ENCODE measurements at regions not wholly inside any gene's neighbourhood (a gene's known extent, or its start where the extent isn't known, plus 50 kb on each side); places are given as distances from the start of the nearest gene placed in this dataset.
"Not testable (repeated sequence)": the region's sequence is repeated elsewhere in the genome, so short reads cannot be mapped to it uniquely, and the experiment has no call there.

DNA sequence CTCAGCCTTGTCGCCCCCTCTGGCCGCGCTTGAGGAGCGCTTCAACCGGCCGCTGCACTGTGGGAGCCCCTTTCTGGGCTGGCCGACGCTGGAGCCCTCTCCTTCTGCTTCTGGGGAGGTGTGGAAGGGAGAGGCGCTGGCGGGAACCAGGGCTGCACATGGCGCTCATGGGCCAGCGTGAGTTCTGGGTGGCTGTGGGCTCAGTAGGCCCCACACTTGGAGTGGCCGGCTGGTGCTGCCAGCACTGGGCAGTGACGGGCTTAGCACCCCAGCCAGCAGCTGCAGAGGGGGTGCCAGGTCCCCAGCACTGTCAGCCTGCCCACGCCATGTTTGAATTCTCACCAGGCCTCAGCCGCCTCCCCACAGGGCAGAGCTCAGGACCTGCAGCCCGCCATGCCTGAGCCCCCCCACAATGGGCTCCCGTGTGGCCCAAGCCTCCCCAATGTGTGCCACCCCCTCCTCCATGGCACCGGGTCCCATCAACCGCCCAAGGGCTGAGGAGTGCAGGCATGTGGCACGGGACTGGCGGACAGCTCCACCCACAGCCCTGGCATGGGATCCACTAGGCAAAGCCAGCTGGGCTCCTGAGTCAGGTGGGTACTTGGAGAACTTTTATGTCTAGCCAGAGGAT is 615.2 kb downstream of the TRIML1 start:
- DNase-seq = no peak

DNA sequence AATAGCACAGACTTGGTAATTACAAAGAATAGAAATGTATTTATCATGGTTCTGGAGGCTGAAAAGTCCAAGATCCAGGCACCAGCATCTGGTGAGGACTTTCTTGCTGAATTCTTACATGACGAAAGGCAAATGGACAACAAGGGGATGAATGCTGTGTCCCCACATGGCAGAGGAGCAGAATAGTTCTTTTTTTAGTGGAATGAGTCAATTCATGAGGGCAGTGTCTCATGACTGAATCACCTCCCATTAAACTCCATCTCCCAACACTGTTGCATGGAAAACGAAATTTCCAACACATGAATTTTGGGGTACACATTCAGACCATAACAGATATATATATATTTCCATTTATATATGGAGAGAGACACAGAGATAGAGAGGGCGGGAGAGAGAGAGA is 628.3 kb downstream of the TRIML1 start:
- DNase-seq = no peak

DNA sequence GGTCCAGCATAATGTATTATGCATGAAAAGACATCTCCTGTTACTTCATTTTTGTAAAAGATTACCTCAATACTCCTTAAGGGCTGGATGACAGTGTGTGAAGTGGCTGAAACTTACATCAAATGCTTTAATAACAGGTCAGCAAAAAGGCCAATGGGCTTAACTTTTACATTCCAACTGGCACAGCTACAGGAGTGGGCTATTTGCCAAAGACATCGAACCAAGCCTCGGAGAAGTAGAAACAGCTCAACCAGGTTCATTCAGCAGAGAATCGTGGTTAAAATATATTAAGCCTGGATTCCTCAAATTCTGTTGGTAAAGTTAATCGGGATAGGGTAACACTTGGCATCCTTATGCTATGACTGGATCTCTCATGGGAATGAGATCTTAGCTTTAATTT is 639.7 kb downstream of the TRIML1 start:
- no peak for DNase-seq

DNA sequence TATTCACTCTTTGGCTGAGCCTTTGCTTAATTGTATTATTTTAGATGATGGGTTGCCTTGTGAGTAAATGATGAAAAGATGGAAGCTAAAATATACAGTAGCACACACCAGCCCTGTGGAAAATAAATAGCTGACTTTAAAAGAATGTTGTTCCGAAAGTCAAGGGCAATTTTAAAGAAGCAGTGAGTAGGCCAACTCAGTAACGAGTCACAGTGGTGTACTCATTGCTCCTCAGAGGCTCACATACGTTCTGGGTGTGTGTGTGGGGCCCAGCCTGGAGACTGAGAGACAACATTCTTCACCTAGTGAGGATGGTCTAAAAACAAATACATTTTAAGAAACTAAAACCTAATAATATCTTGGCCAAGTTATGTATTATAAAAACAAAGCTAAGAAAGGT is 640.3 kb downstream of the TRIML1 start:
- DNase-seq = no peak

DNA sequence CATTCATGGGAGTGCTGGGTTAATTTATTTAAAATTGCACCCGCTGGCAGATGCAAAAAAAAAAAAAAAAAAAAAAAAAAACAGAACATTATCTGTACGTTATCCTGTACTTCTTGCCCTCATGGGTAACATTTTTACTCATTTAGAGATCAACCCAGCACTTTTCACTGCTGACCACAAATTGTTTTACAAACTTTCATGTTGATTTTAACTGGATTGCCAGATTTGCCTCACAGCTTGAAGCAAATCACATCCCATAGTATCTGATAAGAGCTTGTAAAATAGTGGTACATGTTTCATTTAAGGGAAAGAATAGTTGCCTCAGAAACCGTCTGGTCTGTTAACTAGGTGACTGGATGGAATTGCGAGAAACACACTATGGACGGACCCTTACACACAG is 640.8 kb downstream of the TRIML1 start:
- no peak for DNase-seq

DNA sequence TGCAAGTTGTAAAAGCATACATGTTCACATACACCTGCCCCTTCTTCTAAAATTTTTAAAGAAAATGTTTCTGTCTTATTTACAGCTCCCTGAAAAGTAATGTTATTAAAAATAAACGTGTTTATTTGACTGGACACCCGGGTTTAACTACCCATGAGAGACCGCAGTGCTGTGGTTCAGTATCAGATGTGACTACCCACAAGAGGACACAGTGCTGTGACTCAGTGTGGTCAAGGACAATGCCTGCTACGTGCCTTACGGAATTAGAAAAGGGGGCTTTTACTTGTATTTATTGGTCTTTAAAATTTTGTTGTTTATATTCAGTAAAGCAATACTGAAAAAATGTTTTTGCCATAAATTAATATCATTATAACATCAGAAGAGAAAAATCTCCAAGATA is 641.4 kb downstream of the TRIML1 start:
- no peak for DNase-seq

DNA sequence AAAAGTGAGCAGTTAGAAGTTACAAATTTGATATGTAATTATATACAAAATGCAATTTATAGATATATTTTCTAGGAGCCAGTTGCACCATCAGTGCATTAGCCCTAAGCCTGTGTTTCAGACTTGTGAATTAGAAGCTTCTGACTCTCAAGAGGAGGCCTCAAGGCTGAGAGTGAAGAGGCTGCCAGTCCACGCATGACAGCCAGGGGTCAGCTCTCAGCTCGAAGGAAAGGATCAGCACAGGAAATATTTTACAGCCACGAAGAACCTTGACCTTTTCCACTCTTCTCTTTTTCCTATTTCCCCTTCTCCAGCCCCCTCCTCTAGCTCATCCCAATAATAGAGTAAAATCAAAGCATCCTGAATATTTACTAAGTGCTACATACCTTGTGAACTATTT is 642.4 kb downstream of the TRIML1 start:
- DNase-seq = no peak

DNA sequence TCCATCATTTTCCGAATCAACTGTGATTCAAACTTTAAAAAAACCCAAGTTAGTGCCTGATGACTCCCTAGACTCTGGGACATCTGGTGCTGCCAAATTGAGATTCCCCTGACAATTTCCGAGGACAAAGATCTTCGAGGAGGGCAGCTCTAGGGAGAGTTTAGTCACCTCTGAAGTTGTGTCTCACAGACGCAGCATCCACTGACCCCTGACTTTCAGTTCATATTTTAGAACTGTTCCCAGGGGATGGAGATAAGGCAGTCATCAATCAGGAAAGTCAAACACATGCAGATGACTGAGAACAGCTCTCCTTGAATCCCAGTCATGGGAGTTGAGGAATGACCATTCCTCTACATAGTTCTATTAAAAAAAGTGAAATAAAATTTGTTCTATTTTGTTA is 643.9 kb downstream of the TRIML1 start:
- no peak for DNase-seq

DNA sequence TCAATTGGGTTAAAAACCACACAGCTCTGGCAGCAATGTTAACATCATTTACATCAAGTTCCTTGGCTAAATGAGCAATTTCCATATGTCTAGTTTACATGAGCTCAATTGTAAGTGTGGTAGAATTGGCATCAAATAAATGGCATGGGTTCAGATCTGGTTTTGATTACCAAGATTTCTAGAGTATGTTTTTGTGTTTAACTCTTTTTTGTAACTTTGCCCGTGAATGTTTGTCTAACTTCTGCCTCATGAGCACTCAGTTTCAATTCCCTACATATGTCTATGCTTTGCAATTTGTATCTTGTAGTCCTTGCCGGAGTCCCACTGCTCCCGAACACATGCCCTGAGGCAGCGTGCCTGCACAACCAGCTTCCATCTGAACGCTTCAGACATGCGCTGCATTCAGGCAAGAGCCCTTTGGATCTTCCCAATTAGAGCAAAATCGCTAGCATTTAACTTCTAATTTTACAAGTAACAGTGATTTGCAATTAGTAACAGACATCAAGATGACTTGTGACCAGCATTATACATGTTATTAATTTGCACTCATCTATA is 644.4 kb downstream of the TRIML1 start:
- no peak for DNase-seq

DNA sequence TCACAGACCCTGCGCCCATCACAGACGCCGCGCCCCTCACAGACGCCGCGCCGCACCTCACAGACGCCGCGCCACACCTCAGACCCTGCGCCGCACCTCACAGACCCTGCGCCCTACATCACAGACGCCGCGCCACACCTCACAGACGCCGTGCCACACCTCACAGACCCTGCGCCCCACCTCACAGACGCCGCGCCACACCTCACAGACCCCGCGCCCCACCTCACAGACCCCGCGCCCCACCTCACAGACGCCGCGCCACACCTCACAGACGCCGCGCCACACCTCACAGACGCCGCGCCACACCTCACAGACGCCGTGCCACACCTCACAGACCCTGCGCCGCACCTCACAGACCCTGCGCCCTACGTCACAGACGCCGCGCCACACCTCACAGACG is 657.4 kb downstream of the TRIML1 start:
- DNase-seq = not testable (repeated sequence)

DNA sequence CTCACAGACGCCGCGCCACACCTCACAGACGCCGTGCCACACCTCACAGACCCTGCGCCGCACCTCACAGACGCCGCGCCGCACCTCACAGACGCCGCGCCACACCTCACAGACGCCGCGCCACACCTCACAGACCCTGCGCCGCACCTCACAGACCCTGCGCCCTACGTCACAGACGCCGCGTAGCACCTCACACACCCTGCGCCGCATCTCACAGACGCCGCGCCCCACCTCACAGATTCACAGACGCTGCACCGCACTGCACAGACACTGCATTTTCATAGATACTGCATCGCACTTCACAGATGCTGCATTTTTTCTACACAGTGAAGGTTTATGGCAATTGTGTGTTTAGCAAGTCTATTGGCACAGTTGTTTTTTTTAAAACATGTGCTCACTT is 657.8 kb downstream of the TRIML1 start:
- not testable (repeated sequence) for DNase-seq

DNA sequence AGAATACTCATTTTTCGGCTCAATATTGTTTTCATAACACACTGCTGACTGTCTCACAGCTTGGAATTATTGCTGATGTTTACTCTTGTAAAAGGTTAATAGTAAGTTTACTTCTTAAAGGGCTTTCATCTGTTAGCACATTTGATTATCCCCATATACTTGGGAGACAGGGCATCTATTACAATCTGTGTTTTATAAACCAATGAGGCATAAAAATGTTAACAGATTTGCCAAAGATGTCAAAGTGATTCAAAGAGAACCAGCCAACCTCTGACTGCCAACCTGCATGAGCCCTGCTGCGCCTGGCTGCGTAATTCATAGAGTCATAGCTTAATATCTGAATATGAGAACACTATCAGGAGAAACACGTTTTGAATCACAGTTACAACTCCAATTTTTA is 665.6 kb downstream of the TRIML1 start:
- no peak for DNase-seq

DNA sequence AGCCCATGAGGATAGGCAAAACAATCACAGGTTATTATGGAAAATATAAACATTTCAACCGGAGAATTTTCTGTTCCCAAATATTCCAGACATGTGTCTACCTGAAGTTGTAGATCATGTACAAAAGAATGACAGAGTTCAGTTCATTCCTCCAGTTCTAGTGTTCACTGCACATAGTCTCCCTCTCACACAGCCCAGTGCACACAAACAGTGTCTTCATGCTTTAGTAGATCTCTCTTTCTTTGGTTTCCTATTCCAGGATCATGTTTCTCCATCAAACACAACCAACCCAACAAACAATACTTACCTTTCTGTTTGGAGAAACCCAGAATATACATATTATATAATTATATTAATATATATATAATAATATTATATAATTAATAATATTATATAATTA is 671.9 kb downstream of the TRIML1 start:
- DNase-seq = no peak

DNA sequence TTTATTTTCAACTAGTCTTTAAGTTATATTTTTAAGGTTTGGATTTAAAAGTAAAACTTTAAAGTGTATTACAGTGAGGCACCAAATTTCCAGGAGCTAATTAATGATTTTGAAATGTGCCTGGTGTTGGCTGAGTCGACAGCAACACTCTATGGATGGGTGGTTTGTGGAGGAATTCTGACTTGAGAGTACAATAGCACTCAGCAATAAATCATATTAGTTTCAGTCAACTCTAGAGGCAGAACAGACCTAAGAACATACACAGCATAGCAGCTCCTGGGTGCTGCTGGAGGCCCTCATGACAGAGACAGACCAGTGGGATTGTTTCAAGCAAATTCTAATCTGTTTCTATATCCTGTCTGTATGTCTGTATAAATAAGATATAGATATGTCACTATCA is 673.4 kb downstream of the TRIML1 start:
- DNase-seq = no peak

DNA sequence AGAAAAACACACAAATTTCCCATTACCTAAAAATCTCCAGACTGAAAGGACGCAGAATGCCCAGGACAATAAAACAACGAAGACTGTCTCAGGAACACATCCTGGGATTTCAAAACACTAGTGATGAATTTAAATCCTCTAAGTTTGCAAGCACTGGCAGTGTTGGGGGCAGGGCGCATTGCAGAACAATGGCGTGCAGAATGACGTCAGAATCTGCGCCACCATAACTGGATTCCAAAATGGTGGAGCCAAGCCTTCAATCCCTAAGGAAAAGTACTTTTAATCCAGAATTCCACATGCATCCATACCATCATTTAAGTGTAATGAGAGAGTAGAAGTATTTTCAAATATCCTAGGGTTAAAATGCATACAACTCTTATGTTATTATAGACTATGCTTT is 679.1 kb downstream of the TRIML1 start:
- no peak for DNase-seq

DNA sequence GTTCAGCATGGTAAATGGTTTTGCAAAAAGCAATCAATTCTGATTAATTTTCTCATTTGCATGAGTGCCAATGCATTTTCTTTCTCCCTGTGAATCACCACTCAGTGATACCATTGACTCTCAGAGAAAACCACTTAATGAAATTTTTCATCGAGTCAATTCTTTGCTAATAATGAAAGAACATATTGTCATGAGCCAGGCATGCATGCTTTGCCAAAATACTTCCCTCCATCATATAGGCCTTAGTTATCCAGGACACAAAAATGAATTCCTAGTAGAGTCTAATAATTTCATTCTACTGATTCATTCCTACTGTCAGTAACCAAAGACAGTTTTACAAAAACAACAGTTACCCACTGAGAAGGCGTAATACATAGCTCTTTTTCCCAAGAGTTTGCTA is 680.0 kb downstream of the TRIML1 start:
- DNase-seq = no peak

DNA sequence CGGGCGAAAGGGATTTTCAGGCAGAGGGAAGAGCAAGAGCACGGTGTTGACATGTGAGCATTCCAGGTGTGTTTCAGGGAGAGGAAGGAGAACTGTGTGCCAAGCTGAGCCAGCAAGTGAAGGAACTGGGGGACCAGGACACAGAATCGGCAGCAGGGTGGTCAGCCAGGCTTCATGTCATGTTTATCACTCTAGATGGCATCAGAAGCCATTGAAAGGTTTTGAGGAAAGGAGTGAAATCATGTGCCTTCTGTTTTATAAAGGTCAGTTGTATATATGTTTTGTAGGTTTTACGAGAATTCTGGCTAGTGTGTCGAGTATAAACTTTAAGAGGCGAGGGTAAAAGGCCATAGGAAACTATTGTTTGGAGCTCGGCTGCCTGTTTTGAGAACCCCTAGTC is 682.3 kb downstream of the TRIML1 start:
- no peak for DNase-seq

DNA sequence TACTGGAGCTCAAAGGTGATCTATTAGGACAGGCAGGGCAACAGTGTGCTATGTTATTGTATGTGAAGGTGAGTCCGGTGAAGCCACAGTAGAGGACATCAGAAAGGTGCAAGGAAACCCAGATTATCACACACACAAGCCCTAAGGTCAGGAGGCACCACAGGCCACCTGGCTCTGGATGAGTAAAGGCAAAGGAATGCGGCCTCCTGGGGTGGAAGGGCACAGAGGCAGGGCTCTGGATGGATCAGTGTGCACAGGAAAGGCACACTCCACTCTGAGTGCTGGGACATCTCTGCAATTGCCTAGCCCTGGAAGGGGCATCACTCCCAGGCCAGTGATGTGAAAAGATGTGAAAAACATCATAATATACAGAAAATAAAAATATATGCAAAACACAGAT is 683.5 kb downstream of the TRIML1 start:
- DNase-seq = no peak

DNA sequence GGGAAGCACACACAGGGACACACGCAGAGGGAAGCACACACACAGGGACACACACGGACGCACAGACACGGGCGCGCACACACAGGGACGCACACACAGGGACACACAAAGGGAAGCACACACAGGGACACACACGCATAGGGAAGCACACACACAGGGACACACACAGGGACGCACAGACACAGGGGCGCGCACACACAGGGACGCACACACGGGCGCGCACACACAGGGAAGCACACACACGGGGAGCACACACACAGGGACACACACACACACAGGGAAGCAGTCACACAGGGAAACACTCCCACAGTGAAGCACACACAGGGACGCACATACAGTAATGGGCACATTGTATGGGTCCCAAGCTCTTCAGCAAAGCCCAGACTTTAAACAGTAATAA is 685.3 kb downstream of the TRIML1 start:
- DNase-seq = no peak

DNA sequence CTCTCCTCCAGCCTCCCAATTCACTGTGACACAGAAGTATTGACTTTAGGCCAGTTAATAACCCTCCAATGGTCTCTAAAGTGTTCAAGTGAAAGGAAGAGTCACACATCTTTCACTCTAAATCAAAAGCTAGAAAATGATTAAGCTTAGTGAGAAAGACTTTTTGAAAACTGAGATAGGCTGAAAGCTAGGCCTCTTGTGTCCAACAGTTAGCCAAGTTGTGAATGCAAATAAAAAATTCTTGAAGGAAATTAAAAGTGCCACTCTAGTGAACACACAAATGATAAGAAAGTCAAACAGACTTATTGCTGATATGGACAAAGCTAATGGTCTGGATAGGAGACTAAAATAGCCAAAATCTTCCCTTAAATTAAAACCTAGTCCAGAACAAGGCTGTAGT is 687.2 kb downstream of the TRIML1 start:
- DNase-seq = no peak

DNA sequence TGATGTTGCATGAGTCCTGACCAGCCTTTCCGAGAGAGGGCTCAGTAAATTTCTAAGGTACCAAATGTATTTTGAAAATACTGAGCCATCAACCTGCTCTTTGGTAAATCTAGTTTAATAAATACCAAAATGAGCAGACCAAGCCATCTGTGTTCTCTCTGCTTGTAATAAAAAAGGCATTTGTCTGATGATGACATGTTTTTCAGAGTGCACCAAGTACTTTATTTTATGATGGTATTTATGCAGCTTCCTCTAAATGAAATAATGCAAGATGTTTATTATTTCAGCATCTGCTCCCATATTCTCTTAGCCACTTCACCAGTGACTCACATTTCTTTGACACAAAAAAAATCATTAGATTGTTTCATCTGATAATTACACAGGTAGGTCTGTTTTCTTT is 700.5 kb downstream of the TRIML1 start:
- no peak for DNase-seq

DNA sequence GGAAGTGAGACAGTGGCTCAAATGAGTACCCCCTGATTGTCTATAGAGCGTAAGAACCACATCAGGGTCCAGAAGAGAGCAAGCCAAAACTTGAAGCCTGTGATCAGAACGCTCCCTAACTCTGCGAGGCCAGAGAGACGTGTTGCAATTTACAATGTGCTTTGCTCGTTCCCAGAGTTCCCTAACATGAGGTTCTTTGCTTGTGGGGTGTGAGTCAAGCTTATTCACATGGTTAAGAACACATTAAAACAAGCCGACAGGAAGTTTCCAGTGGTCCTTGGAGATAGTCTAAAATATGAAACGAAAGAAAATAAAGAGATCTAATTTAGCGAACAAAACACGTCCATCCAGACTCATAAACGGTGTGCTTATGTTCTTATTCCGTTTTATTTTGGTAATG is 702.3 kb downstream of the TRIML1 start:
- no peak for DNase-seq

DNA sequence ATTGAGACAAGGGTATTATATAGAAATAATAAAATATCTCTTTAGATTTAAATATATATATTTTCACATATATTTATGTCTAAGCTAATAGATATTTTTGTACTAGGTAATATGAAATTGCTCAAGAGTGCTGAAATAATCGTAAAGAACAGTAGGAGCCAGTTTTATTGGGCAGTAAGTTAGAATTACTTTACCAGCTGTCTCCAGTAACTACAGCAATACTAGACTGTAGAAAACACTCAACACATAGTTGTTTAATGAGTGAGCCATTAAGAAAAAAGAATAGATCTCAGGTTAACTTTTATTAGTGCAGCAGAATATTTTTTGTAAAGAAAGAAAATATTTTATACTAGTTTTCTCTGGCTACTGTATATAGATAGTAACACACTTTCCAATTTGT is 715.2 kb downstream of the TRIML1 start:
- no peak for DNase-seq

DNA sequence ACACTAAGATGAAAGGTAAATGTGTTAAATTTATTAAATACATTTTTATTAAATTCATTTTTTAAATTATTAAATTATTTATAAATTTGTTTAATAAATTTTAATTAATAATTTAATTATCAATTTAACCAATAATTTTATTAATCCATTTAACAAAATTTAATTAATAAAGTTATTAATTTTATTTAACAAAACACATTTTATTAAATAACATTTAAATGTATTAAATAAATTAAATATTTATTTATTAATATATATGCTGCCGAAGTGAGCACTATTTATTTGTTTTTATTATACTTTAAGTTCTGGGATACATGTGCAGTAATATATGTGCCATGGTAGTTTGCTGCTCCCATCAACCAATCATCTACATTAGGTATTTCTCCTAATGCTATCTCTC is 719.5 kb downstream of the TRIML1 start:
- DNase-seq = no peak

DNA sequence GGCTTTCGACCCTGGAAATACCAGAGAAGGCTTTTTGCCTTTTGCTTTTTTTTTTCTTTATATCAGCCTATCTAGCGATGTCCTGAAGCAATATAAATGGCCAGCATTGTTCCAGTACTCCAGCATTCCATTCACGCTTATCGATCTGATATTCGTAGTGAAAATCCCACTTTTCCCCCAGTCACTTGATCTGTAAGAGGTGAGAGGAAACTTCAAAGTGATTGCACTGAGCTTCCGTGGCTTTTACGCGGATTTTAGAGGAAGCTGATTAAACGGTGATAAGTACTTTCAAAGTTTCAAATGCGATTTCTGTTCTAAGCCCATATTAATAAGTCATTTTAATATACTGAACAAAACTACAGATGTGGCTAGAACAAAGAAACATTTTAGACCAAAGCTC is 725.5 kb downstream of the TRIML1 start:
- DNase-seq = no peak

DNA sequence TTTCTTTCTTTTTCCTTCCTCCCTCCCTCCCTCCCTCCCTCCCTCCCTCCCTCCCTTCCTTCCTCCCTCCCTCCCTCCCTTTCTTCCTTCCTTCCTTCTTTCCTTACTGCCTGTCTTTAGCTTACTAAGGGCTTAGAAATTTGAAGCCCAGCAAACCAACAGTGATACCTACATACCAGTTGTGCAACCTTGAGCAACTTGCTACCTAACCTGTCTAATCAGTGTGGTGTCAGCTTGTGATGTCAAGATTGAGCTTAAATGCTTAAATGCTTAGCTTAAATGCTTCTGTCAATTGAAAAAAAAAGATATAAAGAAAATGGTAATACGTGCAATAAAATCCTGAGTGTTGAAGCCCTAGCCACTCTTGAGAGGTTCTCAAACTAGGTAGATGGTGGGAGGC is 728.6 kb downstream of the TRIML1 start:
- no peak for DNase-seq

All from activated CD4-positive, alpha-beta T cell treated with anti-CD3 and anti-CD28 coated beads for 1 hour (primary cell).